ENCODE measurements at regions not wholly inside any gene's neighbourhood (a gene's known extent, or its start where the extent isn't known, plus 50 kb on each side); places are given as distances from the start of the nearest gene placed in this dataset.

GRCh38 chr10:10499839-10500238, 517.8 kb upstream of the CELF2 start:
- peak; percentile 68 for ATAC-seq (ENCODE audit: low read depth)

More at GRCh38 chr10:10499839-10500238, 517.8 kb upstream of the CELF2 start:
- Histone ChIP-seq H2AK5ac (ENCODE audit: low read depth, low read length) (no peak overlapping the region), H3K27me3 (ENCODE audit: control insufficient read depth, insufficient read depth, low read length) (no peaks in the 10 kb centered on the region), H2AK9ac (replicated peaks; ENCODE audit: low read depth, low read length, poor library complexity) (no peak overlapping the region), H4K20me1 (ENCODE audit: insufficient read depth, low read length) (no peaks in the 10 kb centered on the region), H4K91ac (ENCODE audit: insufficient read depth, low read depth, low read length) (peak overlapping the region; percentile 89), H4K5ac (ENCODE audit: low read depth, low read length) (peak overlapping the region; percentile 67), H3K4me2 (ENCODE audit: low read depth, low read length) (no peak overlapping the region), H3K23ac (ENCODE audit: low read depth, low read length) (peak overlapping the region; percentile 85), H4K8ac (ENCODE audit: low read depth in 2 of 2, low read length in 2 of 2) (peak overlapping the region; percentile 68 to 85; a peak in 3 of 4 replicates), H3K4me1 (ENCODE audit: control insufficient read depth, insufficient read depth, low read length) (peaks cover 10% of the 10 kb centered on the region), H2BK15ac (ENCODE audit: low read depth, low read length) (no peak overlapping the region; the same call in 1 of the 3 replicates), H3K9me3 (ENCODE audit: control insufficient read depth, insufficient read depth, low read length) (peaks cover 5% of the 10 kb centered on the region), H3K4ac (ENCODE audit: low read depth, low read length) (peak overlapping the region; percentile 96), H3K36me3 (ENCODE audit: control insufficient read depth, insufficient read depth, low read length) (no peaks in the 10 kb centered on the region), H2AFZ (replicated peaks; ENCODE audit: low read length, poor library complexity) (no peak overlapping the region), H3K14ac (replicated peaks; ENCODE audit: low read depth, low read length) (peak overlapping the region; percentile 84), H3K56ac (ENCODE audit: extremely low read depth, insufficient read depth, low read length) (peak overlapping the region; percentile 35; the same call in 1 of the 2 replicates), H3K79me1 (ENCODE audit: low read depth in 1 of 2, low read length in 2 of 2) (no peaks in the 10 kb centered on the region), H3K4me3 (ENCODE audit: insufficient read depth, low read depth, low read length) (no peak overlapping the region), H3K18ac (ENCODE audit: low read depth, low read length) (peak overlapping the region; percentile 93), H3K9me1 (ENCODE audit: insufficient read depth, low read length) (no peaks in the 10 kb centered on the region; the same call in 1 of the 2 replicates), H3K27ac (ENCODE audit: insufficient read depth, low read length) (peak overlapping the region; percentile 70), H2BK5ac (ENCODE audit: low read depth, low read length, poor library complexity, severe bottlenecking) (peak overlapping the region; percentile 90), H3K9ac (ENCODE audit: low read depth, low read length) (no peak overlapping the region), H2BK120ac (ENCODE audit: low read depth, low read length) (peak overlapping the region; percentile 99), H2BK20ac (ENCODE audit: low read depth, low read length) (peak overlapping the region; percentile 99)
- dilution Hi-C loops (cut with HindIII; ENCODE audit: low sequenced_read_pairs, unreplicated experiment) (no loop called here), in situ Hi-C loops (cut with MboI; ENCODE audit: low sequenced_read_pairs) (no loop called here), intact Hi-C loops (cut with micrococcal nuclease) (no loop called here)
- ChIA-PET CTCF (no interaction called here), POLR2A (ENCODE audit: unreplicated experiment) (no interaction called here)
- TF ChIP-seq FOS (IDR thresholded peaks at IDR 0.05; ENCODE audit: low read depth, low read length) (no peak), USF2 (IDR thresholded peaks at IDR 0.05; ENCODE audit: low read depth, low read length) (no peak), CTCF (conservative IDR thresholded peaks at IDR 0.05; ENCODE audit: low read depth, low read length) (no peak), SMC3 (IDR thresholded peaks at IDR 0.05; ENCODE audit: low read depth, low read length) (no peak), RCOR1 (IDR thresholded peaks at IDR 0.05; ENCODE audit: insufficient replicate concordance, low read length) (no peak), MXI1 (IDR thresholded peaks at IDR 0.05; ENCODE audit: borderline replicate concordance, low read depth, low read length) (no peak), ELK1 (IDR thresholded peaks at IDR 0.05; ENCODE audit: borderline replicate concordance, low read depth, low read length) (no peak), MAZ (IDR thresholded peaks at IDR 0.05; ENCODE audit: borderline replicate concordance, low read depth, low read length) (no peak), NFE2L2 (IDR thresholded peaks at IDR 0.05; ENCODE audit: low read depth, low read length) (no peak), RFX5 (IDR thresholded peaks at IDR 0.05; ENCODE audit: low read depth, low read length) (no peak), MAFK (IDR thresholded peaks at IDR 0.05; ENCODE audit: low read depth, low read length) (no peak), CEBPB (IDR thresholded peaks at IDR 0.05; ENCODE audit: low read depth, low read length) (no peak), BHLHE40 (IDR thresholded peaks at IDR 0.05; ENCODE audit: low read depth, low read length) (no peak), RAD21 (IDR thresholded peaks at IDR 0.05; ENCODE audit: low read length) (no peak)
- BruUV-seq (replicated peaks) = no TSS peak
- DNase-seq = peak; percentile 79
- WGBS, 2 experiments (ENCODE audit: extremely low coverage in 2 of 2, insufficient read length in 1 of 2) = no CpG with 5 or more reads among the region's 2 CpGs

All from IMR-90 (cell line).